ENCODE measurements at regions not wholly inside any gene's neighbourhood (a gene's known extent, or its start where the extent isn't known, plus 50 kb on each side); places are given as distances from the start of the nearest gene placed in this dataset.

- TF ChIP-seq GATA2 (IDR thresholded peaks at IDR 0.05; ENCODE audit: low read depth, low read length): no peak
- TF ChIP-seq GATA3 (IDR thresholded peaks at IDR 0.05; ENCODE audit: low read depth, low read length): no peak
Observed at GRCh38 chr20:24081077-24081476, 92.5 kb upstream of the GGTLC1 start.

Data from SH-SY5Y (cell line).